ENCODE measurements at regions not wholly inside any gene's neighbourhood (a gene's known extent, or its start where the extent isn't known, plus 50 kb on each side); places are given as distances from the start of the nearest gene placed in this dataset.

- no peak overlapping the region for H3K4me3 ChIP-seq (ENCODE audit: low read depth, low read length)
- TF ChIP-seq, protein P1, sequence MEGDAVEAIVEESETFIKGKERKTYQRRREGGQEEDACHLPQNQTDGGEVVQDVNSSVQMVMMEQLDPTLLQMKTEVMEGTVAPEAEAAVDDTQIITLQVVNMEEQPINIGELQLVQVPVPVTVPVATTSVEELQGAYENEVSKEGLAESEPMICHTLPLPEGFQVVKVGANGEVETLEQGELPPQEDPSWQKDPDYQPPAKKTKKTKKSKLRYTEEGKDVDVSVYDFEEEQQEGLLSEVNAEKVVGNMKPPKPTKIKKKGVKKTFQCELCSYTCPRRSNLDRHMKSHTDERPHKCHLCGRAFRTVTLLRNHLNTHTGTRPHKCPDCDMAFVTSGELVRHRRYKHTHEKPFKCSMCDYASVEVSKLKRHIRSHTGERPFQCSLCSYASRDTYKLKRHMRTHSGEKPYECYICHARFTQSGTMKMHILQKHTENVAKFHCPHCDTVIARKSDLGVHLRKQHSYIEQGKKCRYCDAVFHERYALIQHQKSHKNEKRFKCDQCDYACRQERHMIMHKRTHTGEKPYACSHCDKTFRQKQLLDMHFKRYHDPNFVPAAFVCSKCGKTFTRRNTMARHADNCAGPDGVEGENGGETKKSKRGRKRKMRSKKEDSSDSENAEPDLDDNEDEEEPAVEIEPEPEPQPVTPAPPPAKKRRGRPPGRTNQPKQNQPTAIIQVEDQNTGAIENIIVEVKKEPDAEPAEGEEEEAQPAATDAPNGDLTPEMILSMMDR (IDR thresholded peaks at IDR 0.05; ENCODE audit: low read depth, low read length, missing control alignments), result no peak
- in situ Hi-C loops (cut with HindIII; ENCODE audit: low sequenced_read_pairs), result no loop called here
- DNase-seq (ENCODE audit: low read depth), result no peak
Measured at GRCh38 chr1:29966526-29967045, 730.3 kb downstream of the PTPRU start.

DNA sequence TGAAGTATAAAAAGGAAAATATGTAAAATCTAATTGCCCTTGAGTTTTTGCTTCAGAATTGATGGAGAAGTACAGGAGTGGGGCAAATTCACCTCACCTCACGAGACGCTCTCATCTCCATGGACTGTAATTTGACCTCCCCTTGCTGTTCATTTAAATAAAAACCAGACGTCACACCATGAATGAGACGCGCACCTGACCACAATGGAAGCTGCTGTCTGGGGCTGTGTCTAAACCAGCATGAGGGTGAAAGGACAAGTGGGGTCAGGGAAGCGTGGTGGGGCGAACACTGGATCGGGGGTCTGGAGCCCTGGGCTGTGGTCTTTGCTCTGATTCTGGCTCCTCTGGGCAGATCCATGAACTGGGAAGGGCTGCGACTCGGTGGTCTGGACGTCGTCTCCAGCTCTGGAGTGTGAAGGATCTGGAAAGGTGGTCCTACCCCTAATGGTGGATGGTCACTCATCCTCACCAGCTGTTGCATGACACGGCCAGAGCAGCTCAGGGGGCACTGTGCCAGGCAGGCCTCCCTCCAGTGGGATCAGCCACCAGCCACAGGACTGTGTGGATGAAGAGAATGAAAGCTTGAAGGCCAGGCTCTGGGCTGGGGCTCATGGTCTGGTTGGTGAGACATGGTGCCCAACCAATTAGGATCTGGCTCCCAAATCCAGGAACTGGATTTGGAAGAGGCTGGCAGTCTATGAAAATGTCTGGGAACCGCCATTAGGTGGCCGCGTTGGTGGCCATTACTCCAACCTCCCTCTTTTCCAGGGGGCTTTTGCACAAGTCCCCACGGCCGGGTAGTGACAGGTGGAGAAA lies 728.6 kb downstream of the PTPRU start:
- in situ Hi-C loops (cut with HindIII; ENCODE audit: low sequenced_read_pairs), result no loop called here
- TF ChIP-seq, protein P1 (IDR thresholded peaks at IDR 0.05; ENCODE audit: low read depth, low read length, missing control alignments), result no peak
- DNase-seq (ENCODE audit: low read depth), result no peak
- H3K4me3 ChIP-seq (ENCODE audit: low read depth, low read length), result no peak overlapping the region

- in situ Hi-C loops (cut with HindIII; ENCODE audit: low sequenced_read_pairs), result no loop called here
- DNase-seq (ENCODE audit: low read depth), result no peak
- no peak overlapping the region for H3K4me3 ChIP-seq (ENCODE audit: low read depth, low read length)
- TF ChIP-seq, protein P1 (IDR thresholded peaks at IDR 0.05; ENCODE audit: low read depth, low read length, missing control alignments), result no peak
Measured at GRCh38 chr1:29963946-29964345, 727.6 kb downstream of the PTPRU start.

DNA sequence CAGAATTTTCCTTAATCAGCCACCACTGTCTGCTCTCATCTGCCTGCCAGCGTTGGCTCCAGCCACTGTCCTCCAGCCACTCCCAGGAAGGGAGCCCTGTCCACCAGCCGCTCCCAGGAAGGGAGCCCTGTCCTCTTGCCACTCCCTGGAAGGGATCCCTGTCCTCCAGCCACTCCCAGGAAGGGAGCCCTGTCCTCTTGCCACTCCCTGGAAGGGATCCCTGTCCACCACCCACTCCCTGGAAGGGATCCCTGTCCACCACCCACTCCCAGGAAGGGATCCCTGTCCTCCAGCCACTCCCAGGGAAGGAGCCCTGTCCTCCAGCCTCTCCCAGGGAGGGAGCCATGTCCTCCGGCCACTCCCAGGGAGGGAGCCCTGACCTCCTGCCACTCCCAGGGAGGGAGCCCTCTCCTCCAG lies 726.5 kb downstream of the PTPRU start:
- TF ChIP-seq, protein P1 (IDR thresholded peaks at IDR 0.05; ENCODE audit: low read depth, low read length, missing control alignments), result no peak
- H3K4me3 ChIP-seq (ENCODE audit: low read depth, low read length), result no peak overlapping the region
- DNase-seq (ENCODE audit: low read depth), result no peak
- in situ Hi-C loops (cut with HindIII; ENCODE audit: low sequenced_read_pairs), result no loop called here

DNA sequence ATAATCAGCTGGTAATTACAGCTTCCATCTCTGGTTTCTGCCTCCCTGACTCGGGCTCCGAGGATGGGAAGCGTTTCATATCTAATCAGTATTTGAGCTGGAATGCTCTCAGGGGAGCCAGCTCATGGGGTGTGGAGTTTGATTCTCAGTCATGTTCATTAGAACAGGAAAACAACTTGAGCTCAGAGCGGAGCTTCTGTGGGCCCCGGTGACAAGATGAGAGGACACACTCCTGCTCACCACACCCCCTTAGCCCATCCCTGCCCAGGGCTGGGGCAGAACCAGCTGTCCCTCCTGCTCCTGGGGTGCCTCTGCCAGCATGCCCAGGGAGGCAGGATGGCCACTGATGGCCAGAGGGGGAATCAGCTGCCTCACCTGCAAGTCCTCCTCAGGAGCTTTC lies 726.0 kb downstream of the PTPRU start:
- H3K4me3 ChIP-seq (ENCODE audit: low read depth, low read length), result no peak overlapping the region
- TF ChIP-seq, protein P1 (IDR thresholded peaks at IDR 0.05; ENCODE audit: low read depth, low read length, missing control alignments), result no peak
- no peak for DNase-seq (ENCODE audit: low read depth)
- in situ Hi-C loops (cut with HindIII; ENCODE audit: low sequenced_read_pairs), result no loop called here

GRCh38 chr1:29961293-29962059 lies 725.2 kb downstream of the PTPRU start:
- DNase-seq (ENCODE audit: low read depth), result no peak
- TF ChIP-seq, protein P1 (IDR thresholded peaks at IDR 0.05; ENCODE audit: low read depth, low read length, missing control alignments), result no peak
- H3K4me3 ChIP-seq (ENCODE audit: low read depth, low read length), result no peak overlapping the region
- in situ Hi-C loops (cut with HindIII; ENCODE audit: low sequenced_read_pairs), result no loop called here
